Keratinocyte (primary cell): ENCODE measurements at regions not wholly inside any gene's neighbourhood (a gene's known extent, or its start where the extent isn't known, plus 50 kb on each side); places are given as distances from the start of the nearest gene placed in this dataset.

ENCODE experiments used
- DNase-seq: peaks from one replicate; pipeline ENCODE4 v3.0.0-alpha.2; 2011; ENCODE audit warnings: low read depth, missing footprints, low spot score
- FAIRE-seq: peaks from 2 replicates; lab custom pipeline; 2011; peaks lifted over from hg19 to GRCh38; lab: Jason Lieb, UNC
- H2AFZ ChIP-seq: 2 replicates; pipeline ENCODE4 v1.6.0; 2012; ENCODE audit warnings: low read length, control low read depth, inconsistent platforms; ENCODE audit not compliant: control insufficient read depth
- H3K27ac ChIP-seq: 2 replicates; pipeline ENCODE4 v1.5.1; 2011; ENCODE audit warnings: low read length; ENCODE audit not compliant: control insufficient read depth, insufficient read depth
- H3K27me3 ChIP-seq: 3 replicates; pipeline ENCODE4 v1.6.0; 2011; ENCODE audit warnings: low read length; ENCODE audit not compliant: control insufficient read depth, insufficient read depth; ENCODE audit errors: extremely low read depth
- H3K36me3 ChIP-seq, 2 experiments: 2 replicates in 1 of 2; 3 replicates in 1 of 2; pipeline ENCODE4 v1.5.1; 2011; ENCODE audit warnings: low read length in 2 of 2, mild to moderate bottlenecking in 1 of 2; ENCODE audit not compliant: control insufficient read depth in 2 of 2, insufficient read depth in 2 of 2; ENCODE audit errors: extremely low read depth in 1 of 2
- H3K4me1 ChIP-seq: 3 replicates; pipeline ENCODE4 v1.5.1; 2011; ENCODE audit warnings: low read length; ENCODE audit not compliant: control insufficient read depth, insufficient read depth; ENCODE audit errors: extremely low read depth
- H3K4me2 ChIP-seq: 3 replicates; pipeline ENCODE4 v1.6.0; 2011; ENCODE audit warnings: low read depth, low read length; ENCODE audit not compliant: control insufficient read depth, insufficient read depth; ENCODE audit errors: extremely low read depth
- H3K4me3 ChIP-seq, 3 experiments: fragments of 200-600 bp in 1 of 3; sonication (generic) in 1 of 3; 2 replicates in 2 of 3; 3 replicates in 1 of 3; pipeline ENCODE4 v1.5.1; 2011 to 2016; ENCODE audit warnings: low read length in 3 of 3, mild to moderate bottlenecking in 3 of 3, control low read depth in 2 of 3, inconsistent platforms in 1 of 3, low read depth in 1 of 3, mixed read lengths in 1 of 3, mixed run types in 1 of 3, moderate library complexity in 1 of 3; ENCODE audit not compliant: control insufficient read depth in 2 of 3, insufficient read depth in 2 of 3; ENCODE audit errors: extremely low read depth in 1 of 3
- H3K79me2 ChIP-seq: 2 replicates; pipeline ENCODE4 v1.6.0; 2012; ENCODE audit warnings: low read length; ENCODE audit not compliant: control insufficient read depth, insufficient read depth
- H3K9ac ChIP-seq: 3 replicates; pipeline ENCODE4 v1.6.0; 2011; ENCODE audit warnings: low read length; ENCODE audit not compliant: control insufficient read depth, insufficient read depth; ENCODE audit errors: extremely low read depth
- H3K9me1 ChIP-seq: 3 replicates; pipeline ENCODE4 v1.6.0; 2011; ENCODE audit warnings: low read length; ENCODE audit not compliant: control insufficient read depth, insufficient read depth; ENCODE audit errors: extremely low read depth
- H3K9me3 ChIP-seq: 2 replicates; pipeline ENCODE4 v1.5.1; 2012; ENCODE audit warnings: low read depth, low read length; ENCODE audit not compliant: control insufficient read depth
- H4K20me1 ChIP-seq: 3 replicates; pipeline ENCODE4 v1.6.0; 2011; ENCODE audit warnings: low read length; ENCODE audit not compliant: control insufficient read depth, insufficient read depth; ENCODE audit errors: extremely low read depth
- CTCF ChIP-seq, 3 experiments: IDR thresholded peaks in 1 of 3; conservative IDR thresholded peaks in 1 of 3; optimal IDR thresholded peaks in 1 of 3; 2 replicates in 2 of 3; 3 replicates in 1 of 3; pipeline versions ENCODE3 to v1.5.1; 2011; ENCODE audit warnings: low read length in 3 of 3, mild to moderate bottlenecking in 3 of 3, moderate library complexity in 2 of 3, control low read depth in 1 of 3, inconsistent platforms in 1 of 3; ENCODE audit not compliant: insufficient read depth in 2 of 3; ENCODE audit errors: extremely low read depth in 1 of 3
- EZH2 ChIP-seq: IDR thresholded peaks from one replicate; pipeline ENCODE4 v1.6.1; 2012; ENCODE audit warnings: inconsistent platforms, mild to moderate bottlenecking, low read length, moderate library complexity
- dilution Hi-C: fragments of 300-500 bp; cut with MboI; formaldehyde crosslinking; loops from one replicate; pipeline ENCODE4 v1.7.0; 2020; ENCODE audit warnings: low sequenced_read_pairs; ENCODE audit not compliant: extremely low pct_ligation_motif_present

DNA sequence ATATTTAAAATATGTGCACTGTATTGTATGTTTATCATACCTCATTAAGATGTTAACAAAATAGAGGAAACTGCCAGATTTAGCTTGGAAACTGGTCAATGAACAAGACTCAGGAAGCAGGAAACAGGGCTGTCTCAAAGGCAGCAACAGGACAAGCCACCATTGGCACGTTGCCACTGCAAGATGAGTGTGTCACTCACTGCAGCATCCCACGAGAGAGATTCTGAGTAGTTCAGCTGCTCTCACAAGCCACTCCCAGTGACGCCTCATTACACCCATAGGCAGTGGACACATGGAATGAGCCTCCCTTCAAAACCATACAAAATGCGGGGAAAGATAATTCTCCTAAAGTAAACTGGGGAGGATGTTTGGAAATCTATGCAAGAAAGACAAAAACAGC lies 181.9 kb upstream of the DLGAP1 start:
- Histone ChIP-seq H3K27ac (no peak overlapping the region), H4K20me1 (no peaks in the 10 kb centered on the region), H3K4me1 (no peaks in the 10 kb centered on the region), H3K27me3 (no peaks in the 10 kb centered on the region), H3K4me2 (no peak overlapping the region), H2AFZ (no peak overlapping the region), H3K4me3 (no peak overlapping the region), H3K36me3 (no peaks in the 10 kb centered on the region), H3K9me3 (peaks cover 2% of the 10 kb centered on the region), H3K9me1 (no peaks in the 10 kb centered on the region), H3K79me2 (no peaks in the 10 kb centered on the region), H3K9ac (no peak overlapping the region)
- dilution Hi-C loops, result no loop called here
- FAIRE-seq, result no peak
- no peak for DNase-seq
- TF ChIP-seq CTCF (optimal IDR thresholded peaks at IDR 0.05 in 1 of 3, IDR thresholded peaks at IDR 0.05 in 1 of 3, conservative IDR thresholded peaks at IDR 0.05 in 1 of 3; ENCODE audit: extremely low read depth in 1 of 3, insufficient read depth in 2 of 3, low read length in 3 of 3) (no peak), EZH2 (no peak)

- no peak overlapping the region for H3K4me2 ChIP-seq
- H3K36me3 ChIP-seq, result no peaks in the 10 kb centered on the region
- no peaks in the 10 kb centered on the region for H3K4me1 ChIP-seq
- dilution Hi-C loops, result no loop called here
- TF ChIP-seq EZH2 (no peak), CTCF (optimal IDR thresholded peaks at IDR 0.05 in 1 of 3, IDR thresholded peaks at IDR 0.05 in 1 of 3, conservative IDR thresholded peaks at IDR 0.05 in 1 of 3; ENCODE audit: extremely low read depth in 1 of 3, insufficient read depth in 2 of 3, low read length in 3 of 3) (no peak)
- H3K9me1 ChIP-seq, result no peaks in the 10 kb centered on the region
- H3K9me3 ChIP-seq, result peaks cover 2% of the 10 kb centered on the region
- H3K4me3 ChIP-seq, result no peak overlapping the region
- no peak overlapping the region for H3K9ac ChIP-seq
- no peak for DNase-seq
- no peak for FAIRE-seq
- H4K20me1 ChIP-seq, result no peaks in the 10 kb centered on the region
- no peak overlapping the region for H2AFZ ChIP-seq
- no peaks in the 10 kb centered on the region for H3K27me3 ChIP-seq
- no peaks in the 10 kb centered on the region for H3K79me2 ChIP-seq
- H3K27ac ChIP-seq, result no peak overlapping the region
These were observed 176.1 kb upstream of the DLGAP1 start for GRCh38 chr18:4631239-4631638.
